K562 (cell line): ENCODE measurements at regions not wholly inside any gene's neighbourhood (a gene's known extent, or its start where the extent isn't known, plus 50 kb on each side); places are given as distances from the start of the nearest gene placed in this dataset.

ENCODE experiments used
- CBX2 ChIP-seq: fragments of 200-600 bp; sonication (generic); IDR thresholded peaks from one replicate; pipeline ENCODE4 v1.6.1; 2012; ENCODE audit warnings: mild to moderate bottlenecking, low read length, inconsistent platforms; ENCODE audit not compliant: insufficient read depth, poor library complexity, severe bottlenecking
- CREB1 ChIP-seq, 2 experiments: sonication (generic) in 1 of 2; formaldehyde crosslinking in 1 of 2; IDR thresholded peaks; 2 replicates each; pipeline versions ENCODE4 v1.6.1 to v1.8.0; 2012 to 2022; ENCODE audit warnings: inconsistent platforms in 1 of 2, mild to moderate bottlenecking in 1 of 2, missing genetic modification reagents in 1 of 2, moderate library complexity in 1 of 2
- FIP1L1 ChIP-seq: fragments of 200-400 bp; formaldehyde crosslinking; IDR thresholded peaks from 2 replicates; pipeline ENCODE4 v1.6.1; 2018; ENCODE audit warnings: mild to moderate bottlenecking, low read depth, low read length; ENCODE audit not compliant: poor library complexity, severe bottlenecking
- FOXA3 ChIP-seq, 2 experiments: fragments of 450-650 bp in 1 of 2; sonication (generic) in 1 of 2; formaldehyde crosslinking; IDR thresholded peaks in 1 of 2; conservative IDR thresholded peaks in 1 of 2; 2 replicates each; pipeline versions ENCODE4 v1.4.0 to v1.8.0; 2020 to 2022; ENCODE audit warnings: mild to moderate bottlenecking in 2 of 2, missing genetic modification reagents in 1 of 2
- PTBP1 ChIP-seq: fragments of 200-400 bp; formaldehyde crosslinking; IDR thresholded peaks from 2 replicates; pipeline ENCODE4 v1.6.1; 2017; ENCODE audit warnings: low read depth, low read length
- ZNF143 ChIP-seq: sonication (generic); formaldehyde crosslinking; IDR thresholded peaks from 2 replicates; pipeline ENCODE4 v1.9.0; 2022; ENCODE audit warnings: mild to moderate bottlenecking, missing genetic modification reagents
- TF ChIP-seq, protein P1 (sequence below): sonication (generic); formaldehyde crosslinking; IDR thresholded peaks from 2 replicates; pipeline ENCODE4 v1.8.0; 2022; ENCODE audit warnings: missing genetic modification reagents, mild to moderate bottlenecking, borderline replicate concordance
- TF ChIP-seq, protein P2 (sequence below): fragments of 250-450 bp; sonication (Bioruptor Pico); IDR thresholded peaks from 2 replicates; pipeline ENCODE4 v1.4.0; 2020
- TF ChIP-seq, protein P3 (sequence below): conservative IDR thresholded peaks from 2 replicates; pipeline ENCODE4 v1.6.1; 2011; ENCODE audit warnings: low read depth, mild to moderate bottlenecking, low read length; ENCODE audit not compliant: control insufficient read depth
- TF ChIP-seq, protein P4 (sequence below): fragments of 450-650 bp; IDR thresholded peaks from 2 replicates; pipeline ENCODE4 v1.6.1; 2016; ENCODE audit warnings: mild to moderate bottlenecking, moderate library complexity

DNA sequence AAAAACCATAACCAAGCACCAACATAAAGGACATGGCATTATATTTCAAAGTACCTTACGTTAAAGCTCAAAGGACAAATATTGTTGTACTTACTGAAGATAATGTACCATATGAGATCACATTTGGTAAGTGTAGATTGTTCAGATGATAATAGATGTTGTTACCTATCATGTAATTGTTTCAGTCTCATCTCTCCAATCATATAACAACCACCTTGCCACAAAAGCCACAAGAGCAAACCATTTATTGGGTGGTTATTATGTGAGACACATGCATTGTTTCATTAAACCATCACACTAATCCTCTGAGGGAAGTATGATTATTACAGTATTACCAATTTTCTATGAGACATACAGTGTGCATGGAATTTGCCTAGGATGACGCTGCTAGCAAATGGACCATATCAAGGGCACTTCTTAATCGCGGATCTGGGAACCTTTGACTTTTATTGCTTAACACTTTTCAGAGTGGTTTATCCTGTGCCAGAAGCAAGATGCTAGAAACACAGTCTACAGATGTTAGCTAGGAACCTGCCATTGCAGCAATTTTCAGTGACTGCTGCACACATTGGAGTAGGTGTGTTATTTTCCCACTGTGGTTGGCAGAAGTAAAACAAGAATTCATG is 149.8 kb upstream of the AKIRIN2 start:
- TF ChIP-seq, protein P1, sequence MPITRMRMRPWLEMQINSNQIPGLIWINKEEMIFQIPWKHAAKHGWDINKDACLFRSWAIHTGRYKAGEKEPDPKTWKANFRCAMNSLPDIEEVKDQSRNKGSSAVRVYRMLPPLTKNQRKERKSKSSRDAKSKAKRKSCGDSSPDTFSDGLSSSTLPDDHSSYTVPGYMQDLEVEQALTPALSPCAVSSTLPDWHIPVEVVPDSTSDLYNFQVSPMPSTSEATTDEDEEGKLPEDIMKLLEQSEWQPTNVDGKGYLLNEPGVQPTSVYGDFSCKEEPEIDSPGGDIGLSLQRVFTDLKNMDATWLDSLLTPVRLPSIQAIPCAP (CRISPR knock-in tag), result no peak
- TF ChIP-seq, protein P2, sequence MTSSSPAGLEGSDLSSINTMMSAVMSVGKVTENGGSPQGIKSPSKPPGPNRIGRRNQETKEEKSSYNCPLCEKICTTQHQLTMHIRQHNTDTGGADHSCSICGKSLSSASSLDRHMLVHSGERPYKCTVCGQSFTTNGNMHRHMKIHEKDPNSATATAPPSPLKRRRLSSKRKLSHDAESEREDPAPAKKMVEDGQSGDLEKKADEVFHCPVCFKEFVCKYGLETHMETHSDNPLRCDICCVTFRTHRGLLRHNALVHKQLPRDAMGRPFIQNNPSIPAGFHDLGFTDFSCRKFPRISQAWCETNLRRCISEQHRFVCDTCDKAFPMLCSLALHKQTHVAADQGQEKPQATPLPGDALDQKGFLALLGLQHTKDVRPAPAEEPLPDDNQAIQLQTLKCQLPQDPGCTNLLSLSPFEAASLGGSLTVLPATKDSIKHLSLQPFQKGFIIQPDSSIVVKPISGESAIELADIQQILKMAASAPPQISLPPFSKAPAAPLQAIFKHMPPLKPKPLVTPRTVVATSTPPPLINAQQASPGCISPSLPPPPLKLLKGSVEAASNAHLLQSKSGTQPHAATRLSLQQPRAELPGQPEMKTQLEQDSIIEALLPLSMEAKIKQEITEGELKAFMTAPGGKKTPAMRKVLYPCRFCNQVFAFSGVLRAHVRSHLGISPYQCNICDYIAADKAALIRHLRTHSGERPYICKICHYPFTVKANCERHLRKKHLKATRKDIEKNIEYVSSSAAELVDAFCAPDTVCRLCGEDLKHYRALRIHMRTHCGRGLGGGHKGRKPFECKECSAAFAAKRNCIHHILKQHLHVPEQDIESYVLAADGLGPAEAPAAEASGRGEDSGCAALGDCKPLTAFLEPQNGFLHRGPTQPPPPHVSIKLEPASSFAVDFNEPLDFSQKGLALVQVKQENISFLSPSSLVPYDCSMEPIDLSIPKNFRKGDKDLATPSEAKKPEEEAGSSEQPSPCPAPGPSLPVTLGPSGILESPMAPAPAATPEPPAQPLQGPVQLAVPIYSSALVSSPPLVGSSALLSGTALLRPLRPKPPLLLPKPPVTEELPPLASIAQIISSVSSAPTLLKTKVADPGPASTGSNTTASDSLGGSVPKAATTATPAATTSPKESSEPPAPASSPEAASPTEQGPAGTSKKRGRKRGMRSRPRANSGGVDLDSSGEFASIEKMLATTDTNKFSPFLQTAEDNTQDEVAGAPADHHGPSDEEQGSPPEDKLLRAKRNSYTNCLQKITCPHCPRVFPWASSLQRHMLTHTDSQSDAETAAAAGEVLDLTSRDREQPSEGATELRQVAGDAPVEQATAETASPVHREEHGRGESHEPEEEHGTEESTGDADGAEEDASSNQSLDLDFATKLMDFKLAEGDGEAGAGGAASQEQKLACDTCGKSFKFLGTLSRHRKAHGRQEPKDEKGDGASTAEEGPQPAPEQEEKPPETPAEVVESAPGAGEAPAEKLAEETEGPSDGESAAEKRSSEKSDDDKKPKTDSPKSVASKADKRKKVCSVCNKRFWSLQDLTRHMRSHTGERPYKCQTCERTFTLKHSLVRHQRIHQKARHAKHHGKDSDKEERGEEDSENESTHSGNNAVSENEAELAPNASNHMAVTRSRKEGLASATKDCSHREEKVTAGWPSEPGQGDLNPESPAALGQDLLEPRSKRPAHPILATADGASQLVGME, result no peak
- TF ChIP-seq FIP1L1 (no peak), FOXA3 (CRISPR knock-in tag; conservative IDR thresholded peaks at IDR 0.05 in 1 of 2, IDR thresholded peaks at IDR 0.05 in 1 of 2) (no peak), PTBP1 (no peak), ZNF143 (CRISPR knock-in tag) (no peak), CREB1 (IDR thresholded peaks at IDR 0.05) (no peak), CREB1 (CRISPR knock-in tag; IDR thresholded peaks at IDR 0.05) (no peak), CBX2 (no peak)
- TF ChIP-seq, protein P3, sequence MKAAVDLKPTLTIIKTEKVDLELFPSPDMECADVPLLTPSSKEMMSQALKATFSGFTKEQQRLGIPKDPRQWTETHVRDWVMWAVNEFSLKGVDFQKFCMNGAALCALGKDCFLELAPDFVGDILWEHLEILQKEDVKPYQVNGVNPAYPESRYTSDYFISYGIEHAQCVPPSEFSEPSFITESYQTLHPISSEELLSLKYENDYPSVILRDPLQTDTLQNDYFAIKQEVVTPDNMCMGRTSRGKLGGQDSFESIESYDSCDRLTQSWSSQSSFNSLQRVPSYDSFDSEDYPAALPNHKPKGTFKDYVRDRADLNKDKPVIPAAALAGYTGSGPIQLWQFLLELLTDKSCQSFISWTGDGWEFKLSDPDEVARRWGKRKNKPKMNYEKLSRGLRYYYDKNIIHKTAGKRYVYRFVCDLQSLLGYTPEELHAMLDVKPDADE, result no peak
- TF ChIP-seq, protein P4, sequence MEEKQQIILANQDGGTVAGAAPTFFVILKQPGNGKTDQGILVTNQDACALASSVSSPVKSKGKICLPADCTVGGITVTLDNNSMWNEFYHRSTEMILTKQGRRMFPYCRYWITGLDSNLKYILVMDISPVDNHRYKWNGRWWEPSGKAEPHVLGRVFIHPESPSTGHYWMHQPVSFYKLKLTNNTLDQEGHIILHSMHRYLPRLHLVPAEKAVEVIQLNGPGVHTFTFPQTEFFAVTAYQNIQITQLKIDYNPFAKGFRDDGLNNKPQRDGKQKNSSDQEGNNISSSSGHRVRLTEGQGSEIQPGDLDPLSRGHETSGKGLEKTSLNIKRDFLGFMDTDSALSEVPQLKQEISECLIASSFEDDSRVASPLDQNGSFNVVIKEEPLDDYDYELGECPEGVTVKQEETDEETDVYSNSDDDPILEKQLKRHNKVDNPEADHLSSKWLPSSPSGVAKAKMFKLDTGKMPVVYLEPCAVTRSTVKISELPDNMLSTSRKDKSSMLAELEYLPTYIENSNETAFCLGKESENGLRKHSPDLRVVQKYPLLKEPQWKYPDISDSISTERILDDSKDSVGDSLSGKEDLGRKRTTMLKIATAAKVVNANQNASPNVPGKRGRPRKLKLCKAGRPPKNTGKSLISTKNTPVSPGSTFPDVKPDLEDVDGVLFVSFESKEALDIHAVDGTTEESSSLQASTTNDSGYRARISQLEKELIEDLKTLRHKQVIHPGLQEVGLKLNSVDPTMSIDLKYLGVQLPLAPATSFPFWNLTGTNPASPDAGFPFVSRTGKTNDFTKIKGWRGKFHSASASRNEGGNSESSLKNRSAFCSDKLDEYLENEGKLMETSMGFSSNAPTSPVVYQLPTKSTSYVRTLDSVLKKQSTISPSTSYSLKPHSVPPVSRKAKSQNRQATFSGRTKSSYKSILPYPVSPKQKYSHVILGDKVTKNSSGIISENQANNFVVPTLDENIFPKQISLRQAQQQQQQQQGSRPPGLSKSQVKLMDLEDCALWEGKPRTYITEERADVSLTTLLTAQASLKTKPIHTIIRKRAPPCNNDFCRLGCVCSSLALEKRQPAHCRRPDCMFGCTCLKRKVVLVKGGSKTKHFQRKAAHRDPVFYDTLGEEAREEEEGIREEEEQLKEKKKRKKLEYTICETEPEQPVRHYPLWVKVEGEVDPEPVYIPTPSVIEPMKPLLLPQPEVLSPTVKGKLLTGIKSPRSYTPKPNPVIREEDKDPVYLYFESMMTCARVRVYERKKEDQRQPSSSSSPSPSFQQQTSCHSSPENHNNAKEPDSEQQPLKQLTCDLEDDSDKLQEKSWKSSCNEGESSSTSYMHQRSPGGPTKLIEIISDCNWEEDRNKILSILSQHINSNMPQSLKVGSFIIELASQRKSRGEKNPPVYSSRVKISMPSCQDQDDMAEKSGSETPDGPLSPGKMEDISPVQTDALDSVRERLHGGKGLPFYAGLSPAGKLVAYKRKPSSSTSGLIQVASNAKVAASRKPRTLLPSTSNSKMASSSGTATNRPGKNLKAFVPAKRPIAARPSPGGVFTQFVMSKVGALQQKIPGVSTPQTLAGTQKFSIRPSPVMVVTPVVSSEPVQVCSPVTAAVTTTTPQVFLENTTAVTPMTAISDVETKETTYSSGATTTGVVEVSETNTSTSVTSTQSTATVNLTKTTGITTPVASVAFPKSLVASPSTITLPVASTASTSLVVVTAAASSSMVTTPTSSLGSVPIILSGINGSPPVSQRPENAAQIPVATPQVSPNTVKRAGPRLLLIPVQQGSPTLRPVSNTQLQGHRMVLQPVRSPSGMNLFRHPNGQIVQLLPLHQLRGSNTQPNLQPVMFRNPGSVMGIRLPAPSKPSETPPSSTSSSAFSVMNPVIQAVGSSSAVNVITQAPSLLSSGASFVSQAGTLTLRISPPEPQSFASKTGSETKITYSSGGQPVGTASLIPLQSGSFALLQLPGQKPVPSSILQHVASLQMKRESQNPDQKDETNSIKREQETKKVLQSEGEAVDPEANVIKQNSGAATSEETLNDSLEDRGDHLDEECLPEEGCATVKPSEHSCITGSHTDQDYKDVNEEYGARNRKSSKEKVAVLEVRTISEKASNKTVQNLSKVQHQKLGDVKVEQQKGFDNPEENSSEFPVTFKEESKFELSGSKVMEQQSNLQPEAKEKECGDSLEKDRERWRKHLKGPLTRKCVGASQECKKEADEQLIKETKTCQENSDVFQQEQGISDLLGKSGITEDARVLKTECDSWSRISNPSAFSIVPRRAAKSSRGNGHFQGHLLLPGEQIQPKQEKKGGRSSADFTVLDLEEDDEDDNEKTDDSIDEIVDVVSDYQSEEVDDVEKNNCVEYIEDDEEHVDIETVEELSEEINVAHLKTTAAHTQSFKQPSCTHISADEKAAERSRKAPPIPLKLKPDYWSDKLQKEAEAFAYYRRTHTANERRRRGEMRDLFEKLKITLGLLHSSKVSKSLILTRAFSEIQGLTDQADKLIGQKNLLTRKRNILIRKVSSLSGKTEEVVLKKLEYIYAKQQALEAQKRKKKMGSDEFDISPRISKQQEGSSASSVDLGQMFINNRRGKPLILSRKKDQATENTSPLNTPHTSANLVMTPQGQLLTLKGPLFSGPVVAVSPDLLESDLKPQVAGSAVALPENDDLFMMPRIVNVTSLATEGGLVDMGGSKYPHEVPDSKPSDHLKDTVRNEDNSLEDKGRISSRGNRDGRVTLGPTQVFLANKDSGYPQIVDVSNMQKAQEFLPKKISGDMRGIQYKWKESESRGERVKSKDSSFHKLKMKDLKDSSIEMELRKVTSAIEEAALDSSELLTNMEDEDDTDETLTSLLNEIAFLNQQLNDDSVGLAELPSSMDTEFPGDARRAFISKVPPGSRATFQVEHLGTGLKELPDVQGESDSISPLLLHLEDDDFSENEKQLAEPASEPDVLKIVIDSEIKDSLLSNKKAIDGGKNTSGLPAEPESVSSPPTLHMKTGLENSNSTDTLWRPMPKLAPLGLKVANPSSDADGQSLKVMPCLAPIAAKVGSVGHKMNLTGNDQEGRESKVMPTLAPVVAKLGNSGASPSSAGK, result no peak
